SU-DHL-6 (cell line): ENCODE measurements at regions not wholly inside any gene's neighbourhood (a gene's known extent, or its start where the extent isn't known, plus 50 kb on each side); places are given as distances from the start of the nearest gene placed in this dataset.

Experiments
- EZH2phosphoT487 ChIP-seq: fragments of 200-600 bp; sonication (generic), shearing (Covaris generic); conservative IDR thresholded peaks from 2 replicates; pipeline ENCODE4 v1.6.1; 2018; ENCODE audit warnings: mild to moderate bottlenecking, antibody characterized with exemption, low read length, moderate library complexity, mixed read lengths
- TF ChIP-seq, protein P1 (sequence below): fragments of 200-600 bp; sonication (generic); IDR thresholded peaks from one replicate; pipeline ENCODE4 v1.5.1; 2017; ENCODE audit warnings: antibody characterized with exemption, mild to moderate bottlenecking, low read length, moderate library complexity; ENCODE audit not compliant: insufficient read depth, poor library complexity, severe bottlenecking

DNA sequence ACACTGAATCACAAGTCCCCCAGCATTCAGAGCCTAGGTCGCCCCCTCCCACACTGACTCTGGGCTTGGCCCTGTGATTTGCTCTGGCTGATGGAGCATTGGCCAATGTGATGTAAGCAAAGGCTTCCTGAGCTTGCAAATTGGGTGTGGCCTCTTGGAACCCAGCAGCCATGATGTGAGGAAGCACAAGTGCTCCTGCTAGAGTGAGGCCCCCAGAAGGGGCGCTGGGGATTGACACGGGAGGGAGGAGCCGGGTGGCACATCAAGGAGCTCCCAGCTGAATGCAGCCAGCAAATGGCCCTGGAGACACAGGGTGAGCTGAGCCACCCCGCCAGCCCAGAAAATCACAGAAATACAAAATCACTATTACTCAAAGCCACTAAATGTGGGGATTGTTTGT lies 308.5 kb downstream of the C16orf95 start:
- TF ChIP-seq, protein P1, sequence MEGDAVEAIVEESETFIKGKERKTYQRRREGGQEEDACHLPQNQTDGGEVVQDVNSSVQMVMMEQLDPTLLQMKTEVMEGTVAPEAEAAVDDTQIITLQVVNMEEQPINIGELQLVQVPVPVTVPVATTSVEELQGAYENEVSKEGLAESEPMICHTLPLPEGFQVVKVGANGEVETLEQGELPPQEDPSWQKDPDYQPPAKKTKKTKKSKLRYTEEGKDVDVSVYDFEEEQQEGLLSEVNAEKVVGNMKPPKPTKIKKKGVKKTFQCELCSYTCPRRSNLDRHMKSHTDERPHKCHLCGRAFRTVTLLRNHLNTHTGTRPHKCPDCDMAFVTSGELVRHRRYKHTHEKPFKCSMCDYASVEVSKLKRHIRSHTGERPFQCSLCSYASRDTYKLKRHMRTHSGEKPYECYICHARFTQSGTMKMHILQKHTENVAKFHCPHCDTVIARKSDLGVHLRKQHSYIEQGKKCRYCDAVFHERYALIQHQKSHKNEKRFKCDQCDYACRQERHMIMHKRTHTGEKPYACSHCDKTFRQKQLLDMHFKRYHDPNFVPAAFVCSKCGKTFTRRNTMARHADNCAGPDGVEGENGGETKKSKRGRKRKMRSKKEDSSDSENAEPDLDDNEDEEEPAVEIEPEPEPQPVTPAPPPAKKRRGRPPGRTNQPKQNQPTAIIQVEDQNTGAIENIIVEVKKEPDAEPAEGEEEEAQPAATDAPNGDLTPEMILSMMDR: no peak
- no peak for TF ChIP-seq EZH2phosphoT487
